Kidney (tissue), 13 donors: ENCODE measurements at regions not wholly inside any gene's neighbourhood (a gene's known extent, or its start where the extent isn't known, plus 50 kb on each side); places are given as distances from the start of the nearest gene placed in this dataset.

Source experiments
- DNase-seq, 5 donors: peaks; one replicate each; pipeline ENCODE4 v3.0.0-alpha.2; 2013 to 2020
- FAIRE-seq: peaks from 2 replicates; lab custom pipeline; 2012; peaks lifted over from hg19 to GRCh38; lab: Jason Lieb, UNC
- H3K27ac ChIP-seq, 2 donors: one replicate each; pipeline ENCODE4 v1.7.0; 2013; ENCODE audit warnings: low read depth in 2 of 2, low read length in 2 of 2, inconsistent platforms in 1 of 2
- H3K27me3 ChIP-seq: one replicate; pipeline ENCODE4 v1.7.1; 2013; ENCODE audit warnings: low read length, inconsistent platforms; ENCODE audit not compliant: control insufficient read depth, insufficient read depth
- H3K36me3 ChIP-seq, 3 donors: one replicate each; pipeline versions ENCODE4 v1.7.0 to v1.7.1; 2013; ENCODE audit warnings: low read length in 3 of 3, control low read depth in 1 of 3, inconsistent platforms in 1 of 3; ENCODE audit not compliant: insufficient read depth in 3 of 3, control insufficient read depth in 2 of 3
- H3K4me1 ChIP-seq, 3 donors: one replicate each; pipeline versions ENCODE4 v1.7.0 to v1.7.1; 2013; ENCODE audit warnings: low read length in 3 of 3, inconsistent platforms in 1 of 3, low read depth in 1 of 3; ENCODE audit not compliant: control insufficient read depth in 2 of 3, insufficient read depth in 2 of 3
- H3K4me3 ChIP-seq, 3 donors: one replicate each; pipeline versions ENCODE4 v1.7.0 to v1.8.1; 2013; ENCODE audit warnings: low read length in 3 of 3, control low read depth in 1 of 3, inconsistent platforms in 1 of 3
- H3K9ac ChIP-seq, 3 donors: one replicate each; pipeline versions ENCODE4 v1.7.0 to v1.7.1; 2013; ENCODE audit warnings: low read length in 3 of 3, control low read depth in 1 of 3, inconsistent platforms in 1 of 3
- H3K9me3 ChIP-seq, 3 donors: one replicate each; pipeline versions ENCODE4 v1.7.0 to v1.7.1; 2013; ENCODE audit warnings: low read length in 3 of 3, control low read depth in 1 of 3, inconsistent platforms in 1 of 3; ENCODE audit not compliant: control insufficient read depth in 2 of 3, insufficient read depth in 1 of 3
- CTCF ChIP-seq: IDR thresholded peaks from 3 replicates; pipeline ENCODE4 v1.5.1; 2012; ENCODE audit warnings: mild to moderate bottlenecking, moderate library complexity, borderline replicate concordance; ENCODE audit not compliant: insufficient read depth; ENCODE audit errors: extremely low read depth
- intact Hi-C: fragments of 100-400 bp; cut with DNase I; formaldehyde crosslinking; loops from one replicate; pipeline ENCODE4 v1.11.1; 2022
- donor health status: control.
- donor health status: control.
- donor health status: control.
- donor health status: control.
- donor health status: control.
- donor health status: DM: yes; HTN: yes; CAD: no.
- donor health status: Normal renal cell carcinoma (clear cell type).

GRCh38 chr17:73929860-73930430 lies 273.5 kb upstream of the RPL38 start:
- no peak for DNase-seq
- Histone ChIP-seq H3K4me3 (no peak overlapping the region), H3K9ac (no peak overlapping the region), H3K36me3 (no peaks in the 10 kb centered on the region), H3K9me3 (peaks cover 0 to 8% (median 0%) of the 10 kb centered on the region in 3 donors), H3K4me1 (no peaks in the 10 kb centered on the region), H3K27ac (no peak overlapping the region), H3K27me3 (no peaks in the 10 kb centered on the region)
- intact Hi-C loops, result no loop called here
- no peak for FAIRE-seq
- no peak for TF ChIP-seq CTCF

- no peaks in the 10 kb centered on the region for H3K36me3 ChIP-seq
- H3K9me3 ChIP-seq, result peaks cover 0 to 8% (median 0%) of the 10 kb centered on the region in 3 donors
- FAIRE-seq, result no peak
- H3K27me3 ChIP-seq, result no peaks in the 10 kb centered on the region
- no peaks in the 10 kb centered on the region for H3K4me1 ChIP-seq
- H3K4me3 ChIP-seq, result no peak overlapping the region
- intact Hi-C loops, result no loop called here
- no peak for TF ChIP-seq CTCF
- H3K27ac ChIP-seq, result no peak overlapping the region
- no peak for DNase-seq
- H3K9ac ChIP-seq, result no peak overlapping the region
Measured at GRCh38 chr17:73932216-73932749, 271.2 kb upstream of the RPL38 start.

GRCh38 chr17:73933164-73933766 lies 270.2 kb upstream of the RPL38 start:
- no peak for TF ChIP-seq CTCF
- Histone ChIP-seq H3K27me3 (no peaks in the 10 kb centered on the region), H3K9me3 (no peaks in the 10 kb centered on the region), H3K27ac (no peak overlapping the region), H3K4me3 (no peak overlapping the region), H3K9ac (no peak overlapping the region), H3K36me3 (no peaks in the 10 kb centered on the region), H3K4me1 (no peaks in the 10 kb centered on the region)
- DNase-seq, result no peak
- no peak for FAIRE-seq
- intact Hi-C loops, result no loop called here
